Karpas-422 (cell line): ENCODE measurements at regions not wholly inside any gene's neighbourhood (a gene's known extent, or its start where the extent isn't known, plus 50 kb on each side); places are given as distances from the start of the nearest gene placed in this dataset.
"Not testable (repeated sequence)": the region's sequence is repeated elsewhere in the genome, so short reads cannot be mapped to it uniquely, and the experiment has no call there.

Experiments used
- DNase-seq: peaks from one replicate; pipeline ENCODE4 v3.0.0-alpha.2; 2015
- H2AFZ ChIP-seq: fragments of 200-600 bp; sonication (generic); 2 replicates; pipeline ENCODE4 v1.6.1; 2014; ENCODE audit warnings: antibody characterized with exemption, low read length, mixed read lengths
- H3K27ac ChIP-seq: fragments of 200-600 bp; sonication (generic); 2 replicates; pipeline ENCODE4 v1.5.1; 2014; ENCODE audit warnings: mild to moderate bottlenecking, low read length, moderate library complexity
- H3K27me3 ChIP-seq: fragments of 200-600 bp; sonication (generic); 2 replicates; pipeline ENCODE4 v1.6.1; 2014; ENCODE audit warnings: low read length, mixed read lengths
- H3K36me3 ChIP-seq: fragments of 200-600 bp; sonication (generic); 2 replicates; pipeline ENCODE4 v1.6.1; 2014; ENCODE audit warnings: low read length, mixed read lengths; ENCODE audit not compliant: insufficient read depth
- H3K4me1 ChIP-seq: fragments of 200-600 bp; sonication (generic); 2 replicates; pipeline ENCODE4 v1.6.1; 2014; ENCODE audit warnings: mild to moderate bottlenecking, low read length, mixed read lengths
- H3K4me2 ChIP-seq: fragments of 200-600 bp; sonication (generic); 2 replicates; pipeline ENCODE4 v1.6.1; 2014; ENCODE audit warnings: low read length, low read depth, mild to moderate bottlenecking; ENCODE audit not compliant: poor library complexity, severe bottlenecking
- H3K4me3 ChIP-seq: fragments of 200-600 bp; sonication (generic); 2 replicates; pipeline ENCODE4 v1.5.1; 2014; ENCODE audit warnings: mild to moderate bottlenecking, antibody characterized with exemption, low read length, mixed read lengths
- H3K79me2 ChIP-seq: fragments of 200-600 bp; sonication (generic); 2 replicates; pipeline ENCODE4 v1.6.1; 2014; ENCODE audit warnings: mild to moderate bottlenecking, low read length, mixed read lengths
- H3K9ac ChIP-seq: fragments of 200-600 bp; sonication (generic); 2 replicates; pipeline ENCODE4 v1.6.0; 2014; ENCODE audit warnings: low read length
- H3K9me2 ChIP-seq: fragments of 200-600 bp; sonication (generic), shearing (Covaris generic); replicated peaks from 2 replicates; pipeline ENCODE4 v1.6.0; 2014; ENCODE audit warnings: mild to moderate bottlenecking, low read length, moderate library complexity; ENCODE audit not compliant: insufficient read depth
- H3K9me3 ChIP-seq: fragments of 300-700, 200-600 bp; sonication (generic); 2 replicates; pipeline ENCODE4 v1.6.1; 2014; ENCODE audit warnings: low read length, mixed read lengths
- H4K20me1 ChIP-seq: fragments of 200-600 bp; sonication (generic); 2 replicates; pipeline ENCODE4 v1.6.1; 2014; ENCODE audit warnings: mild to moderate bottlenecking, antibody characterized with exemption, low read length, low read depth; ENCODE audit not compliant: insufficient read depth

GRCh38 chr6:3613565-3613964 lies 137.9 kb downstream of the PXDC1 start:
- H3K27ac ChIP-seq = not testable (repeated sequence)

DNA sequence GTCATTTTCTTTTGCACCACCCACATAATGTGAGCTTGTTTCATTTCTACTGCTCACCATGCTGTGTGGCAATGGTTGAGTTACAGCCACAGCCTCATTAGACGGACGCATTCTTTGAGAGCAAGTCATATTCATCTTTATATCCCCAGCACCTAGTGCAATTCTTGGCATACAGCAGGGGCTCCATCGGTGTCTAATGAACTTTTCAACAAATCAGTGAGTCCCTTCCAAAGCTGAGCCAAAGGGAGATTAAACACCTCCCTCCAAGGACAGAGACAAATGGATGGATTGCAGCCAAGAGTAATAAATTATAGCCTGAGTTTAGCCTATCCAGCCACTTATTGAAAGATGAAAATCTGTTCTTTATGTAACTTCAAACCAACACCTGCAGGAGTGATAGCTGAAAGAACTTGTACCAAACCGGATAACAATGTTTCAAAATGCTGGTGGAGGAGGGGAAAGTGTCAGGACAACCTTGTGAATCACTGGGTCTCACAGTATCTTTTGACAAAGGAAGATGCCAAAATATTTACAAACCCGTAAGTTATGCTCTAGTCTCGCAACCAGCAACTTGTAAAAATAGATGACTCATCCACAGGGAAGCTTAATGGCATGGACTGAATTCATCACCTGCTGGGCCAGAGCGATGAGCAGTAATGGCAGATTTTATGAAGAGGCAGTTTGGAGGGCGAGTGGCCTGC lies 139.0 kb downstream of the PXDC1 start:
- DNase-seq = no peak
- no peaks in the 10 kb centered on the region for H4K20me1 ChIP-seq
- H3K4me3 ChIP-seq = no peak overlapping the region
- no peaks in the 10 kb centered on the region for H3K4me1 ChIP-seq
- H3K27ac ChIP-seq = no peak overlapping the region
- no peaks in the 10 kb centered on the region for H3K79me2 ChIP-seq
- no peaks in the 10 kb centered on the region for H3K9me3 ChIP-seq
- H3K36me3 ChIP-seq = no peaks in the 10 kb centered on the region
- H3K9ac ChIP-seq = no peak overlapping the region
- no peaks in the 10 kb centered on the region for H3K9me2 ChIP-seq
- no peak overlapping the region for H3K4me2 ChIP-seq
- no peaks in the 10 kb centered on the region for H3K27me3 ChIP-seq
- no peak overlapping the region for H2AFZ ChIP-seq

More at GRCh38 chr6:3613565-3613964, 137.9 kb downstream of the PXDC1 start:
- DNase-seq, H3K9me3 ChIP-seq, H3K9ac ChIP-seq, H3K79me2 ChIP-seq, H3K36me3 ChIP-seq, H4K20me1 ChIP-seq, H2AFZ ChIP-seq, H3K4me2 ChIP-seq, H3K9me2 ChIP-seq, H3K4me3 ChIP-seq, H3K27me3 ChIP-seq, H3K4me1 ChIP-seq: not testable (repeated sequence)

- Histone ChIP-seq H3K4me2 (no peak overlapping the region), H3K4me1 (no peaks in the 10 kb centered on the region), H3K9ac (no peak overlapping the region), H3K4me3 (no peak overlapping the region), H4K20me1 (no peaks in the 10 kb centered on the region), H3K27ac (no peak overlapping the region), H2AFZ (no peak overlapping the region), H3K79me2 (no peaks in the 10 kb centered on the region), H3K9me2 (no peaks in the 10 kb centered on the region), H3K36me3 (no peaks in the 10 kb centered on the region), H3K27me3 (no peaks in the 10 kb centered on the region), H3K9me3 (no peaks in the 10 kb centered on the region)
- no peak for DNase-seq
These were observed 140.6 kb downstream of the PXDC1 start for GRCh38 chr6:3610921-3611320.

GRCh38 chr6:3610206-3610605 lies 141.3 kb downstream of the PXDC1 start:
- no peak overlapping the region for H3K4me3 ChIP-seq
- H4K20me1 ChIP-seq = no peaks in the 10 kb centered on the region
- no peaks in the 10 kb centered on the region for H3K36me3 ChIP-seq
- no peaks in the 10 kb centered on the region for H3K9me3 ChIP-seq
- no peaks in the 10 kb centered on the region for H3K79me2 ChIP-seq
- no peak overlapping the region for H3K9ac ChIP-seq
- no peak overlapping the region for H3K4me2 ChIP-seq
- H3K9me2 ChIP-seq = no peaks in the 10 kb centered on the region
- H3K27ac ChIP-seq = no peak overlapping the region
- DNase-seq = no peak
- no peak overlapping the region for H2AFZ ChIP-seq
- H3K4me1 ChIP-seq = no peaks in the 10 kb centered on the region
- H3K27me3 ChIP-seq = no peaks in the 10 kb centered on the region

- no peak overlapping the region for H3K4me3 ChIP-seq
- H3K9ac ChIP-seq = no peak overlapping the region
- no peaks in the 10 kb centered on the region for H3K4me1 ChIP-seq
- no peaks in the 10 kb centered on the region for H3K9me2 ChIP-seq
- H3K79me2 ChIP-seq = no peaks in the 10 kb centered on the region
- no peak for DNase-seq
- H4K20me1 ChIP-seq = no peaks in the 10 kb centered on the region
- no peak overlapping the region for H3K4me2 ChIP-seq
- no peak overlapping the region for H3K27ac ChIP-seq
- no peaks in the 10 kb centered on the region for H3K27me3 ChIP-seq
- no peak overlapping the region for H2AFZ ChIP-seq
- H3K36me3 ChIP-seq = no peaks in the 10 kb centered on the region
- H3K9me3 ChIP-seq = no peaks in the 10 kb centered on the region
These were observed 142.1 kb downstream of the PXDC1 start for GRCh38 chr6:3609388-3609787.

GRCh38 chr6:3608159-3608558 lies 143.4 kb downstream of the PXDC1 start:
- H3K36me3 ChIP-seq = no peaks in the 10 kb centered on the region
- DNase-seq = no peak
- H3K9me3 ChIP-seq = no peaks in the 10 kb centered on the region
- no peak overlapping the region for H3K4me2 ChIP-seq
- H3K9ac ChIP-seq = no peak overlapping the region
- H3K27me3 ChIP-seq = no peaks in the 10 kb centered on the region
- no peak overlapping the region for H3K4me3 ChIP-seq
- no peak overlapping the region for H2AFZ ChIP-seq
- no peak overlapping the region for H3K27ac ChIP-seq
- no peaks in the 10 kb centered on the region for H3K4me1 ChIP-seq
- no peaks in the 10 kb centered on the region for H4K20me1 ChIP-seq
- H3K9me2 ChIP-seq = no peaks in the 10 kb centered on the region
- H3K79me2 ChIP-seq = no peaks in the 10 kb centered on the region

DNA sequence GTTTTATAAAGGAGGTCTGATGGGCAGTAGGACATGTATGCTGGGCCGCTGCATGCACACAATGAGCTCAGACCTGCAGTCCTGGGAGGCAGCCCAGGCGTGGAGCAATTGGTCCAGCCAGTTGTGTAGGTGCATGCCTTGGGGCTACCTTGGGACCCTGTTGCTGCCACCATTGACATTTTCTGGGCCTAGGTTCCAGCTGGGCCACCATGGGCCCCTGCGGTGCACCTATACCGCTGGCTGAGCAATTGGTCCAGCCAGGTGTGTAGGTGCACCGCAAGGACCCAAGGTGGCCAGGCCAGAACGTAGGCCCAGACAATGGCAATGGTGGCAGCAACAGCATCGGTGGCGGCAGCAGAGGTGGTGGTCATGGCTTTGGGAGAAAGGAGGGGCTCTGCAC lies 143.9 kb downstream of the PXDC1 start:
- Histone ChIP-seq H3K27ac (no peak overlapping the region), H3K79me2 (no peaks in the 10 kb centered on the region), H2AFZ (no peak overlapping the region), H3K36me3 (no peaks in the 10 kb centered on the region), H3K9me2 (no peaks in the 10 kb centered on the region), H3K4me1 (no peaks in the 10 kb centered on the region), H3K4me2 (no peak overlapping the region), H3K27me3 (no peaks in the 10 kb centered on the region), H3K9me3 (0 out of 2 replicates have a peak, but pooled peaks cover under 1% of the 10 kb centered on the region), H3K9ac (no peak overlapping the region), H3K4me3 (no peak overlapping the region), H4K20me1 (no peaks in the 10 kb centered on the region)
- DNase-seq = no peak

DNA sequence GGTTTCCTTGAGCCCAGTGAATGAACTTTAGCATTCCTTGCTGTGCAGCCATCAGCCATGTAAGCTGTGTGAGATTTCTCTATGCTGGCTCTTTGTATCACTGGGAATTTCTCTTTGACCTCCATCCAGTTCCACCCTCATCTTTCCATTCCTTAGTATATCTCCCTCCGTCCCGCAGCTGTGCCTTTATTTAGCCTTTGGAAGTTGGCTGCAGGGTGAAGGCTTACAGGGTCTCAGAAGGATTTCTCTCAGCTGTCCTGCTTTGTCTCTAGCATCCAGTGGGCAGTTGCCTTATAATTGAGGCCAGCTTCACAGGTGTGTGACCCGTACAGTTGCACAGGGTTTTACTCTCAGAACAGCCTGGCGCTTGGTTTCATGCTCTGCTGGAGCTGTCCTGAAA lies 144.3 kb downstream of the PXDC1 start:
- H3K27me3 ChIP-seq = no peaks in the 10 kb centered on the region
- no peak for DNase-seq
- no peaks in the 10 kb centered on the region for H3K9me2 ChIP-seq
- H3K9me3 ChIP-seq = 0 out of 2 replicates have a peak, but pooled peaks cover 5% of the 10 kb centered on the region
- no peaks in the 10 kb centered on the region for H3K4me1 ChIP-seq
- H3K4me2 ChIP-seq = no peak overlapping the region
- H3K9ac ChIP-seq = no peak overlapping the region
- H3K4me3 ChIP-seq = no peak overlapping the region
- no peaks in the 10 kb centered on the region for H3K36me3 ChIP-seq
- no peak overlapping the region for H3K27ac ChIP-seq
- no peak overlapping the region for H2AFZ ChIP-seq
- no peaks in the 10 kb centered on the region for H3K79me2 ChIP-seq
- H4K20me1 ChIP-seq = no peaks in the 10 kb centered on the region
